OCI-LY7 (cell line): ENCODE measurements at regions not wholly inside any gene's neighbourhood (a gene's known extent, or its start where the extent isn't known, plus 50 kb on each side); places are given as distances from the start of the nearest gene placed in this dataset.

ENCODE experiments used
- BruUV-seq: library from RNA; stranded (reverse); fragments of 400-500 nt; replicated peaks from 2 replicates; lab custom pipeline; 2021; lab: Mats Ljungman, UMichigan
- CTCF ChIA-PET: fragments of 300-600 bp; sonication (Branson Sonifier 250); formaldehyde crosslinking; loops from one replicate; lab custom pipeline; 2022; ENCODE audit warnings: antibody characterized with exemption; ENCODE audit not compliant: unreplicated experiment; lab: Charles Lee
- POLR2A ChIA-PET: fragments of 300-600 bp; sonication (Branson Sonifier 250); formaldehyde crosslinking; loops from one replicate; lab custom pipeline; 2022; ENCODE audit warnings: antibody characterized with exemption; lab: Charles Lee
- DNase-seq: peaks from one replicate; pipeline ENCODE4 v3.0.0-alpha.2; 2015; ENCODE audit warnings: low spot score
- H2AFZ ChIP-seq: fragments of 200-600 bp; sonication (generic), shearing (Covaris generic); 2 replicates; pipeline ENCODE4 v1.6.1; 2014; ENCODE audit warnings: mild to moderate bottlenecking, antibody characterized with exemption, low read length, moderate library complexity
- H3K27ac ChIP-seq: fragments of 200-600 bp; sonication (generic); 2 replicates; pipeline ENCODE4 v1.5.1; 2014; ENCODE audit warnings: mixed run types, low read depth, mild to moderate bottlenecking, moderate library complexity, low read length, inconsistent platforms; ENCODE audit not compliant: poor library complexity, severe bottlenecking
- H3K36me3 ChIP-seq: fragments of 200-600 bp; sonication (generic); 2 replicates; pipeline ENCODE4 v1.6.1; 2014; ENCODE audit warnings: mild to moderate bottlenecking, antibody characterized with exemption, low read length, moderate library complexity, mixed read lengths; ENCODE audit not compliant: insufficient read depth
- H3K4me1 ChIP-seq: fragments of 200-600 bp; sonication (generic); 2 replicates; pipeline ENCODE4 v1.5.1; 2014; ENCODE audit warnings: mild to moderate bottlenecking, low read length; ENCODE audit not compliant: insufficient read depth, poor library complexity, severe bottlenecking
- H3K4me2 ChIP-seq: fragments of 200-600 bp; sonication (generic); 2 replicates; pipeline ENCODE4 v1.6.1; 2014; ENCODE audit warnings: mild to moderate bottlenecking, low read length
- H3K4me3 ChIP-seq: fragments of 200-600 bp; sonication (generic); 2 replicates; pipeline ENCODE4 v1.5.1; 2014; ENCODE audit warnings: mild to moderate bottlenecking, low read depth, low read length; ENCODE audit not compliant: poor library complexity, severe bottlenecking
- H3K79me2 ChIP-seq: fragments of 200-600 bp; sonication (generic); 2 replicates; pipeline ENCODE4 v1.6.1; 2016; ENCODE audit warnings: low read depth, mild to moderate bottlenecking, low read length, moderate library complexity, mixed read lengths; ENCODE audit not compliant: insufficient read depth
- H3K9me2 ChIP-seq: fragments of 200-600 bp; sonication (generic); 2 replicates; pipeline ENCODE4 v1.6.1; 2016; ENCODE audit warnings: mild to moderate bottlenecking, low read length, mixed read lengths; ENCODE audit not compliant: insufficient read depth
- H3K9me3 ChIP-seq: fragments of 200-600 bp; sonication (generic); 2 replicates; pipeline ENCODE4 v1.6.1; 2014; ENCODE audit warnings: mild to moderate bottlenecking, mixed run types, low read length, mixed read lengths
- H4K20me1 ChIP-seq: fragments of 200-600 bp; sonication (generic); 2 replicates; pipeline ENCODE4 v1.6.1; 2014; ENCODE audit warnings: mild to moderate bottlenecking, antibody characterized with exemption, low read length, moderate library complexity, mixed read lengths; ENCODE audit not compliant: insufficient read depth
- CTCF ChIP-seq: fragments of 200-600 bp; sonication (generic); conservative IDR thresholded peaks from 2 replicates; pipeline ENCODE4 v1.5.1; 2014; ENCODE audit warnings: mild to moderate bottlenecking, antibody characterized with exemption, low read length, moderate library complexity, mixed read lengths
- EZH2phosphoT487 ChIP-seq: fragments of 200-600 bp; sonication (generic); IDR thresholded peaks from 2 replicates; pipeline ENCODE4 v1.6.1; 2018; ENCODE audit warnings: low read depth, borderline replicate concordance, mild to moderate bottlenecking, mixed run types, antibody characterized with exemption, low read length, moderate library complexity, mixed read lengths
- intact Hi-C: fragments of 100-400 bp; cut with micrococcal nuclease; formaldehyde crosslinking; loops from one replicate; pipeline ENCODE4 v1.10.0; 2022; ENCODE audit not compliant: unreplicated experiment

GRCh38 chr6:140027219-140027618, 652.8 kb upstream of the CITED2 start:
- H3K4me2 ChIP-seq = no peak overlapping the region
- ChIA-PET POLR2A (no interaction called here), CTCF (no interaction called here)
- H3K4me1 ChIP-seq = no peaks in the 10 kb centered on the region
- H2AFZ ChIP-seq = no peak overlapping the region
- H3K79me2 ChIP-seq = no peaks in the 10 kb centered on the region
- no peaks in the 10 kb centered on the region for H4K20me1 ChIP-seq
- DNase-seq = no peak
- no peak overlapping the region for H3K27ac ChIP-seq
- TF ChIP-seq CTCF = no peak
- TF ChIP-seq EZH2phosphoT487 = no peak
- H3K4me3 ChIP-seq = no peak overlapping the region
- intact Hi-C loops = no loop called here
- no TSS peak for BruUV-seq
- no peaks in the 10 kb centered on the region for H3K36me3 ChIP-seq
- no peaks in the 10 kb centered on the region for H3K9me3 ChIP-seq
- H3K9me2 ChIP-seq = no peaks in the 10 kb centered on the region

- Histone ChIP-seq H3K36me3 (no peaks in the 10 kb centered on the region), H3K27ac (no peak overlapping the region), H3K79me2 (no peaks in the 10 kb centered on the region), H3K4me3 (no peak overlapping the region), H3K4me1 (no peaks in the 10 kb centered on the region), H3K9me2 (no peaks in the 10 kb centered on the region), H3K4me2 (no peak overlapping the region), H2AFZ (no peak overlapping the region), H4K20me1 (no peaks in the 10 kb centered on the region), H3K9me3 (no peaks in the 10 kb centered on the region)
- CTCF ChIA-PET = no interaction called here
- no peak for TF ChIP-seq CTCF
- TF ChIP-seq EZH2phosphoT487 = no peak
- DNase-seq = no peak
- no TSS peak for BruUV-seq
- POLR2A ChIA-PET = no interaction called here
- intact Hi-C loops = no loop called here
Observed at GRCh38 chr6:140026546-140026945, 652.1 kb upstream of the CITED2 start.

- Histone ChIP-seq H2AFZ (no peak overlapping the region), H3K9me2 (no peaks in the 10 kb centered on the region), H3K36me3 (no peaks in the 10 kb centered on the region), H3K9me3 (no peaks in the 10 kb centered on the region), H3K79me2 (no peaks in the 10 kb centered on the region), H4K20me1 (no peaks in the 10 kb centered on the region), H3K4me3 (no peak overlapping the region), H3K4me1 (no peaks in the 10 kb centered on the region), H3K27ac (no peak overlapping the region), H3K4me2 (no peak overlapping the region)
- no TSS peak for BruUV-seq
- DNase-seq = no peak
- CTCF ChIA-PET = no interaction called here
- TF ChIP-seq EZH2phosphoT487 (no peak), CTCF (no peak)
- POLR2A ChIA-PET = interaction anchor here (0.6 kb wide), 1 partner anchor 22 kb away, joined by 5 read pairs; no protein-coding TSS in a partner anchor
- intact Hi-C loops = no loop called here
Observed at GRCh38 chr6:140025171-140025570, 650.7 kb upstream of the CITED2 start.
